ENCODE measurements at regions not wholly inside any gene's neighbourhood (a gene's known extent, or its start where the extent isn't known, plus 50 kb on each side); places are given as distances from the start of the nearest gene placed in this dataset.

DNA sequence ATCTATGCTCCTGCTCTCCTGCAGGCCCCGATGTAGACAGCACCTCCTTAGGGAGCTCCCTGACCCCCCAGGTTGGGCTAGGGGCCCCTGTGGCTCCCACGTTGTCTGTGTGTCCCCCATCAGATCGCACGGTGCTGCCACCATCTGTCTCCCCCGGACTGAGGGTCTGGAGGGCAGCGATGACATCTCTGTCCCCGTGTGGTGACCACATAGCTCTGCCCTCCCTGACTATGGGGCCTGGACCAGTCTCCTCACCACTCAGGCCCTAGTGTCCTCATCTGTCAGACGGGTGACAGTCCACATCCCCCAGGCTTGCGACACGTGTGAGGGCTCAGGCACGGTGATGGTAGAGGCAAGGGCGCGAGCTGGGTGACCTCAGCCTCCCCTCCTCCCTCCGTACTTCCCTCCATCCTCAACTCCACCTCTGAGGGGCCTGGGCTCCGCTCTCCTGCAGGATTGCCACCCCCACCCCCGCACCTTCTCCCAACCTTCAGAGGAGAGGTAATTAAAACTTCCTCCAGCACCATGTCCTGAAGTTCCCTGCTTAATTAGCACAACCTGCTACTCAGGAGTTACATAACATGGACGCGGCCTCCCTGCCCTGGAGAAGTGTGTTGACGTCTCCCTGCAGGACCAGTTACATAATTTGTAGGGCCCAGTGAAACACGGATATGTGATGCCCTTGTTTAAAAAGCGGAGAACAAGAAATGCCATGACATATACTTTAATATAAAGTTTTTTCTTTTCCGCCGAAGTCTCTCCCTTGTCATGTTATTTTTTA is 288.2 kb downstream of the PTPRU start:
- TF ChIP-seq NFRKB (IDR thresholded peaks at IDR 0.05): no peak
- no peak for TF ChIP-seq FOXM1 (IDR thresholded peaks at IDR 0.05; ENCODE audit: borderline replicate concordance)
- no peak for TF ChIP-seq FOXK2 (IDR thresholded peaks at IDR 0.05)
- no peak for TF ChIP-seq FOXA1 (IDR thresholded peaks at IDR 0.05)
- TF ChIP-seq SUZ12 (IDR thresholded peaks at IDR 0.05): no peak
- TF ChIP-seq, protein P1, sequence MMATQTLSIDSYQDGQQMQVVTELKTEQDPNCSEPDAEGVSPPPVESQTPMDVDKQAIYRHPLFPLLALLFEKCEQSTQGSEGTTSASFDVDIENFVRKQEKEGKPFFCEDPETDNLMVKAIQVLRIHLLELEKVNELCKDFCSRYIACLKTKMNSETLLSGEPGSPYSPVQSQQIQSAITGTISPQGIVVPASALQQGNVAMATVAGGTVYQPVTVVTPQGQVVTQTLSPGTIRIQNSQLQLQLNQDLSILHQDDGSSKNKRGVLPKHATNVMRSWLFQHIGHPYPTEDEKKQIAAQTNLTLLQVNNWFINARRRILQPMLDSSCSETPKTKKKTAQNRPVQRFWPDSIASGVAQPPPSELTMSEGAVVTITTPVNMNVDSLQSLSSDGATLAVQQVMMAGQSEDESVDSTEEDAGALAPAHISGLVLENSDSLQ (IDR thresholded peaks at IDR 0.05): no peak
- TF ChIP-seq ELF4 (IDR thresholded peaks at IDR 0.05): no peak
- TF ChIP-seq BHLHE40 (IDR thresholded peaks at IDR 0.05; ENCODE audit: borderline replicate concordance): no peak
